ENCODE measurements at regions not wholly inside any gene's neighbourhood (a gene's known extent, or its start where the extent isn't known, plus 50 kb on each side); places are given as distances from the start of the nearest gene placed in this dataset.

GRCh38 chr10:21437770-21438382 is 87.6 kb downstream of the SKIDA1 start:
- H3K27ac ChIP-seq (ENCODE audit: low read depth in 1 of 2, low read length in 1 of 2) = no peak overlapping the region
- DNase-seq = no peak
- H3K27me3 ChIP-seq (ENCODE audit: control insufficient read depth in 3 of 3, insufficient read depth in 3 of 3, low read length in 2 of 3) = no peaks in the 10 kb centered on the region
- H3K36me3 ChIP-seq (ENCODE audit: control insufficient read depth in 4 of 4, insufficient read depth in 4 of 4, low read length in 4 of 4) = no peaks in the 10 kb centered on the region
- H3K9me3 ChIP-seq (ENCODE audit: control insufficient read depth in 4 of 4, insufficient read depth in 3 of 4, low read length in 3 of 4) = no peaks in the 10 kb centered on the region
- H3K4me3 ChIP-seq = no peak overlapping the region
- ATAC-seq (ENCODE audit: insufficient read depth, low FRiP score) = no peak
- no peaks in the 10 kb centered on the region for H3K4me1 ChIP-seq (ENCODE audit: control insufficient read depth in 5 of 5, insufficient read depth in 5 of 5, low read length in 5 of 5)
- no peak for TF ChIP-seq CTCF (IDR thresholded peaks at IDR 0.05; ENCODE audit: control extremely low read depth, extremely low read depth)
- H3K9ac ChIP-seq (ENCODE audit: insufficient read depth in 1 of 2, low read length in 2 of 2) = no peak overlapping the region
- 88 to 97% methylated on average over 8 of the region's 8 CpGs for WGBS, 2 donors

GRCh38 chr10:21432266-21432665 is 93.2 kb downstream of the SKIDA1 start:
- TF ChIP-seq CTCF (IDR thresholded peaks at IDR 0.05; ENCODE audit: control extremely low read depth, extremely low read depth) = no peak
- H3K27me3 ChIP-seq (ENCODE audit: control insufficient read depth in 3 of 3, insufficient read depth in 3 of 3, low read length in 2 of 3) = no peaks in the 10 kb centered on the region
- H3K36me3 ChIP-seq (ENCODE audit: control insufficient read depth in 4 of 4, insufficient read depth in 4 of 4, low read length in 4 of 4) = no peaks in the 10 kb centered on the region
- peaks cover 0 to 6% (median 0%) of the 10 kb centered on the region in 4 donors for H3K9me3 ChIP-seq (ENCODE audit: control insufficient read depth in 4 of 4, insufficient read depth in 3 of 4, low read length in 3 of 4)
- H3K27ac ChIP-seq (ENCODE audit: low read depth in 1 of 2, low read length in 1 of 2) = no peak overlapping the region
- H3K4me1 ChIP-seq (ENCODE audit: control insufficient read depth in 5 of 5, insufficient read depth in 5 of 5, low read length in 5 of 5) = no peaks in the 10 kb centered on the region
- ATAC-seq (ENCODE audit: insufficient read depth, low FRiP score) (no peak), DNase-seq (no peak)
- WGBS, 2 donors = 88 to 96% methylated on average over 1 of the region's 1 CpG
- H3K9ac ChIP-seq (ENCODE audit: insufficient read depth in 1 of 2, low read length in 2 of 2) = no peak overlapping the region
- no peak overlapping the region for H3K4me3 ChIP-seq

GRCh38 chr10:21431799-21432198 is 93.7 kb downstream of the SKIDA1 start:
- no peaks in the 10 kb centered on the region for H3K27me3 ChIP-seq (ENCODE audit: control insufficient read depth in 3 of 3, insufficient read depth in 3 of 3, low read length in 2 of 3)
- no peak for ATAC-seq (ENCODE audit: insufficient read depth, low FRiP score)
- H3K27ac ChIP-seq (ENCODE audit: low read depth in 1 of 2, low read length in 1 of 2) = no peak overlapping the region
- no peak for TF ChIP-seq CTCF (IDR thresholded peaks at IDR 0.05; ENCODE audit: control extremely low read depth, extremely low read depth)
- H3K4me3 ChIP-seq = no peak overlapping the region
- no peaks in the 10 kb centered on the region for H3K4me1 ChIP-seq (ENCODE audit: control insufficient read depth in 5 of 5, insufficient read depth in 5 of 5, low read length in 5 of 5)
- H3K9ac ChIP-seq (ENCODE audit: insufficient read depth in 1 of 2, low read length in 2 of 2) = no peak overlapping the region
- DNase-seq = no peak
- no peaks in the 10 kb centered on the region for H3K36me3 ChIP-seq (ENCODE audit: control insufficient read depth in 4 of 4, insufficient read depth in 4 of 4, low read length in 4 of 4)
- peaks cover 0 to 10% (median 0%) of the 10 kb centered on the region in 4 donors for H3K9me3 ChIP-seq (ENCODE audit: control insufficient read depth in 4 of 4, insufficient read depth in 3 of 4, low read length in 3 of 4)
- WGBS, 2 donors = 89 to 90% methylated on average over 2 of the region's 2 CpGs

All from lung (tissue), 11 donors.